H9 (cell line): ENCODE measurements at regions not wholly inside any gene's neighbourhood (a gene's known extent, or its start where the extent isn't known, plus 50 kb on each side); places are given as distances from the start of the nearest gene placed in this dataset.
A peak's percentile ranks its signal among the peaks of the same experiment; 100 is the strongest.

Source experiments
- DNase-seq: peaks from one replicate; pipeline ENCODE4 v3.0.0-alpha.2; 2017
- H2AFZ ChIP-seq: one replicate; pipeline ENCODE4 v1.6.1; 2013; ENCODE audit warnings: mild to moderate bottlenecking, low read length, control low read depth, moderate library complexity
- H2AK5ac ChIP-seq: 2 replicates; pipeline ENCODE4 v1.6.1; 2013; ENCODE audit warnings: low read length, control low read depth, mixed read lengths; ENCODE audit not compliant: insufficient read length
- H2BK120ac ChIP-seq: one replicate; pipeline ENCODE4 v1.6.1; 2013; ENCODE audit warnings: low read depth, mild to moderate bottlenecking, low read length, control low read depth, inconsistent platforms; ENCODE audit not compliant: poor library complexity, severe bottlenecking
- H2BK12ac ChIP-seq: 2 replicates; pipeline ENCODE4 v1.6.1; 2013; ENCODE audit warnings: low read length, control low read depth, mixed read lengths, low read depth; ENCODE audit not compliant: insufficient read length
- H2BK15ac ChIP-seq: 2 replicates; pipeline ENCODE4 v1.6.1; 2013; ENCODE audit warnings: low read depth, low read length, control low read depth
- H2BK20ac ChIP-seq: one replicate; pipeline ENCODE4 v1.6.1; 2013; ENCODE audit warnings: low read depth, mild to moderate bottlenecking, low read length, control low read depth, inconsistent platforms; ENCODE audit not compliant: poor library complexity, severe bottlenecking
- H2BK5ac ChIP-seq: 2 replicates; pipeline ENCODE4 v1.6.1; 2013; ENCODE audit warnings: low read length, control low read depth, mixed read lengths; ENCODE audit not compliant: insufficient read length
- H3K14ac ChIP-seq: 2 replicates; pipeline ENCODE4 v1.6.1; 2013; ENCODE audit warnings: low read length, control low read depth; ENCODE audit not compliant: insufficient read depth
- H3K18ac ChIP-seq: 2 replicates; pipeline ENCODE4 v1.6.1; 2013; ENCODE audit warnings: low read depth, mild to moderate bottlenecking, mixed read lengths, low read length, control low read depth; ENCODE audit not compliant: insufficient read length
- H3K23ac ChIP-seq: 2 replicates; pipeline ENCODE4 v1.6.1; 2013; ENCODE audit warnings: low read length, control low read depth, mixed read lengths, low read depth; ENCODE audit not compliant: insufficient read length
- H3K23me2 ChIP-seq: 2 replicates; pipeline ENCODE4 v1.6.1; 2013; ENCODE audit warnings: low read depth, mild to moderate bottlenecking, mixed read lengths, low read length, control low read depth; ENCODE audit not compliant: insufficient read length, poor library complexity, severe bottlenecking
- H3K27ac ChIP-seq: 2 replicates; pipeline ENCODE4 v1.5.1; 2013; ENCODE audit warnings: low read length, control low read depth, mixed read lengths, low read depth; ENCODE audit not compliant: insufficient read length
- H3K27me3 ChIP-seq: 2 replicates; pipeline ENCODE4 v1.6.1; 2013; ENCODE audit warnings: low read length, control low read depth, inconsistent platforms; ENCODE audit not compliant: insufficient read depth
- H3K4ac ChIP-seq: 2 replicates; pipeline ENCODE4 v1.6.1; 2013; ENCODE audit warnings: low read depth, mild to moderate bottlenecking, control low read depth, inconsistent platforms, low read length, moderate library complexity
- H3K4me1 ChIP-seq: 2 replicates; pipeline ENCODE4 v1.6.1; 2013; ENCODE audit warnings: low read length, control low read depth, inconsistent platforms; ENCODE audit not compliant: insufficient read depth
- H3K4me2 ChIP-seq: 2 replicates; pipeline ENCODE4 v1.6.1; 2013; ENCODE audit warnings: low read length, control low read depth, mixed read lengths; ENCODE audit not compliant: insufficient read length, insufficient read depth
- H3K56ac ChIP-seq: 2 replicates; pipeline ENCODE4 v1.6.1; 2013; ENCODE audit warnings: low read depth, mild to moderate bottlenecking, mixed read lengths, low read length, control low read depth; ENCODE audit not compliant: insufficient read length
- H3K79me1 ChIP-seq: 2 replicates; pipeline ENCODE4 v1.6.1; 2013; ENCODE audit warnings: low read depth, mild to moderate bottlenecking, moderate library complexity, low read length, control low read depth, inconsistent platforms; ENCODE audit not compliant: insufficient read depth, poor library complexity, severe bottlenecking
- H3K79me2 ChIP-seq: 2 replicates; pipeline ENCODE4 v1.6.1; 2013; ENCODE audit warnings: low read length, control low read depth, inconsistent platforms; ENCODE audit not compliant: insufficient read depth
- H3K9ac ChIP-seq: 2 replicates; pipeline ENCODE4 v1.6.1; 2013; ENCODE audit warnings: low read length, control low read depth, mixed read lengths; ENCODE audit not compliant: insufficient read length; ENCODE audit errors: extremely low read depth
- H3K9me3 ChIP-seq: one replicate; pipeline ENCODE4 v1.6.1; 2013; ENCODE audit warnings: low read depth, low read length, inconsistent platforms; ENCODE audit not compliant: control insufficient read depth
- H3T11ph ChIP-seq: one replicate; pipeline ENCODE4 v1.6.1; 2013; ENCODE audit warnings: mild to moderate bottlenecking, low read length, control low read depth, inconsistent platforms
- H4K20me1 ChIP-seq: one replicate; pipeline ENCODE4 v1.6.1; 2013; ENCODE audit not compliant: control insufficient read depth, insufficient read length, insufficient read depth
- H4K5ac ChIP-seq: 2 replicates; pipeline ENCODE4 v1.6.1; 2013; ENCODE audit warnings: low read depth, mild to moderate bottlenecking, mixed read lengths, low read length, control low read depth; ENCODE audit not compliant: insufficient read length
- H4K8ac ChIP-seq: replicated peaks from 2 replicates; pipeline ENCODE4 v1.6.1; 2013; ENCODE audit warnings: low read length, control low read depth, mixed read lengths, low read depth; ENCODE audit not compliant: insufficient read length
- H4K91ac ChIP-seq: 2 replicates; pipeline ENCODE4 v1.6.1; 2013; ENCODE audit warnings: low read depth, mild to moderate bottlenecking, moderate library complexity, mixed read lengths, low read length, control low read depth; ENCODE audit not compliant: insufficient read length
- H3K27ac Mint-ChIP-seq, 3 experiments: 2 replicates in 2 of 3; 3 replicates in 1 of 3; pipeline ENCODE4 v1.8.0; 2020 to 2021; ENCODE audit warnings: mixed read lengths in 3 of 3, mild to moderate bottlenecking in 1 of 3, moderate library complexity in 1 of 3
- H3K27me3 Mint-ChIP-seq: 2 replicates; pipeline ENCODE4 v1.8.0; 2021; ENCODE audit warnings: low read depth, mild to moderate bottlenecking, moderate library complexity, mixed read lengths
- H3K36me3 Mint-ChIP-seq, 3 experiments: 2 replicates in 2 of 3; 3 replicates in 1 of 3; pipeline ENCODE4 v1.8.0; 2020 to 2021; ENCODE audit warnings: low read depth in 3 of 3, mixed read lengths in 3 of 3; ENCODE audit not compliant: insufficient read depth in 1 of 3
- H3K4me1 Mint-ChIP-seq, 2 experiments: 2 replicates each; pipeline ENCODE4 v1.8.0; 2020; ENCODE audit warnings: mixed read lengths in 2 of 2
- H3K4me3 Mint-ChIP-seq, 2 experiments: 2 replicates in 1 of 2; 3 replicates in 1 of 2; pipeline ENCODE4 v1.8.0; 2020 to 2021; ENCODE audit warnings: mild to moderate bottlenecking in 2 of 2, mixed read lengths in 2 of 2, moderate library complexity in 1 of 2
- H3K9me3 Mint-ChIP-seq, 2 experiments: 2 replicates in 1 of 2; 3 replicates in 1 of 2; pipeline ENCODE4 v1.8.0; 2020; ENCODE audit warnings: mild to moderate bottlenecking in 2 of 2, mixed read lengths in 2 of 2, moderate library complexity in 1 of 2
- CTCF ChIP-seq: fragments of 200-600 bp; sonication (generic); conservative IDR thresholded peaks from 3 replicates; pipeline ENCODE4 v1.8.0; 2021; ENCODE audit warnings: antibody characterized with exemption, mild to moderate bottlenecking
- WGBS: extraction: QIAGEN DNeasy Blood & Tissue Kit; methylation state at CpG from one replicate; pipeline ENCODE4 v1.1.7; 2013; ENCODE audit warnings: missing lambda C conversion rate, low lambda C conversion rate, mixed read lengths; ENCODE audit not compliant: insufficient read length; ENCODE audit errors: extremely low coverage; 5-methylcytosine and 5-hydroxymethylcytosine counted together

- peak; percentile 52 for DNase-seq
- Histone ChIP-seq H4K5ac (no peak overlapping the region), H3K14ac (no peak overlapping the region), H3K9me3 (no peaks in the 10 kb centered on the region), H2BK20ac (no peak overlapping the region), H3K18ac (no peak overlapping the region), H3K23ac (no peak overlapping the region), H4K20me1 (no peaks in the 10 kb centered on the region), H3K56ac (no peak overlapping the region), H3T11ph (no peak overlapping the region), H4K91ac (no peak overlapping the region), H3K27ac (no peak overlapping the region), H3K23me2 (no peaks in the 10 kb centered on the region), H3K27me3 (no peaks in the 10 kb centered on the region), H2AFZ (no peak overlapping the region), H3K9ac (no peak overlapping the region), H2BK120ac (peak overlapping the region; percentile 38), H3K4me1 (peaks cover 2% of the 10 kb centered on the region; the same call in 1 of the 2 replicates), H2BK5ac (no peak overlapping the region), H2BK12ac (no peak overlapping the region), H3K79me2 (no peaks in the 10 kb centered on the region), H3K79me1 (no peaks in the 10 kb centered on the region), H3K4ac (no peak overlapping the region), H4K8ac (no peak overlapping the region), H2BK15ac (no peak overlapping the region), H2AK5ac (no peak overlapping the region), H3K4me2 (peak overlapping the region; percentile 14)
- peaks cover 3% of the 10 kb centered on the region in 2 experiments; a peak in 2 of 5 replicates for H3K9me3 Mint-ChIP-seq
- peaks cover 5 to 6% of the 10 kb centered on the region in 2 experiments for H3K4me1 Mint-ChIP-seq
- H3K27ac Mint-ChIP-seq, result peak overlapping the region in 1 of 3 experiments; percentile 15; a peak in 3 of 7 replicates
- TF ChIP-seq CTCF, result no peak
- peaks cover 0 to 8% (median 2%) of the 10 kb centered on the region in 3 experiments; a peak in 4 of 7 replicates for H3K36me3 Mint-ChIP-seq
- peak overlapping the region in 1 of 2 experiments; percentile 10; a peak in 1 of 5 replicates for H3K4me3 Mint-ChIP-seq
- no CpG with 5 or more reads among the region's 10 CpGs for WGBS
- H3K27me3 Mint-ChIP-seq, result no peaks in the 10 kb centered on the region; the same call in 1 of the 2 replicates
Observed at GRCh38 chr3:181824961-181825360, 113.2 kb downstream of the SOX2 start.
